IMR-90 (cell line): ENCODE measurements at regions not wholly inside any gene's neighbourhood (a gene's known extent, or its start where the extent isn't known, plus 50 kb on each side); places are given as distances from the start of the nearest gene placed in this dataset.

Experiments
- ATAC-seq: fragments of 200-7000 bp; cut with Tn5 transposase; 2 replicates; pipeline ENCODE4 v1.9.1; 2020; ENCODE audit warnings: low read depth, mild to moderate bottlenecking, moderate library complexity
- BruUV-seq: library from RNA; stranded (reverse); fragments of 400-500 nt; replicated peaks from 2 replicates; lab custom pipeline; 2021; lab: Mats Ljungman, UMichigan
- CTCF ChIA-PET: fragments of 300-600 bp; formaldehyde crosslinking; extraction: SDS; loops from one replicate; lab custom pipeline; 2021; ENCODE audit warnings: antibody characterized with exemption; lab: Yijun Ruan, JAX
- POLR2A ChIA-PET: fragments of 300-600 bp; sonication (Branson Sonifier 250); formaldehyde crosslinking; loops from one replicate; lab custom pipeline; 2022; ENCODE audit warnings: antibody characterized with exemption; ENCODE audit not compliant: unreplicated experiment; lab: Charles Lee
- DNase-seq: peaks from one replicate; pipeline ENCODE4 v3.0.0; 2013
- H2AFZ ChIP-seq: replicated peaks from 2 replicates; pipeline ENCODE3; 2013; ENCODE audit warnings: low read length, mild to moderate bottlenecking; ENCODE audit not compliant: poor library complexity
- H2AK5ac ChIP-seq: 2 replicates; pipeline ENCODE4 v1.6.1; 2013; ENCODE audit warnings: low read depth, low read length, inconsistent platforms
- H2AK9ac ChIP-seq: replicated peaks from 2 replicates; pipeline ENCODE3; 2013; ENCODE audit warnings: mild to moderate bottlenecking, low read depth, low read length, moderate library complexity; ENCODE audit not compliant: poor library complexity
- H2BK120ac ChIP-seq: 2 replicates; pipeline ENCODE4 v1.6.1; 2013; ENCODE audit warnings: low read depth, low read length, inconsistent platforms
- H2BK15ac ChIP-seq: 3 replicates; pipeline ENCODE4 v1.6.1; 2013; ENCODE audit warnings: low read depth, low read length, inconsistent platforms
- H2BK20ac ChIP-seq: 2 replicates; pipeline ENCODE4 v1.6.1; 2013; ENCODE audit warnings: low read depth, mild to moderate bottlenecking, inconsistent platforms, low read length, moderate library complexity
- H2BK5ac ChIP-seq: 2 replicates; pipeline ENCODE4 v1.6.1; 2013; ENCODE audit warnings: mild to moderate bottlenecking, low read depth, low read length, inconsistent platforms; ENCODE audit not compliant: poor library complexity, severe bottlenecking
- H3K14ac ChIP-seq: replicated peaks from 2 replicates; pipeline ENCODE4 v1.6.1; 2013; ENCODE audit warnings: low read depth, low read length, inconsistent platforms
- H3K18ac ChIP-seq: 2 replicates; pipeline ENCODE4 v1.6.1; 2013; ENCODE audit warnings: low read depth, low read length, control low read depth
- H3K23ac ChIP-seq: 2 replicates; pipeline ENCODE4 v1.6.1; 2013; ENCODE audit warnings: low read depth, low read length, inconsistent platforms
- H3K27ac ChIP-seq: 2 replicates; pipeline ENCODE4 v1.5.1; 2013; ENCODE audit warnings: mild to moderate bottlenecking, control low read depth, low read length; ENCODE audit not compliant: insufficient read depth
- H3K27me3 ChIP-seq: 2 replicates; pipeline ENCODE4 v1.6.1; 2013; ENCODE audit warnings: low read length; ENCODE audit not compliant: control insufficient read depth, insufficient read depth
- H3K36me3 ChIP-seq: 2 replicates; pipeline ENCODE4 v1.6.1; 2013; ENCODE audit warnings: low read length, mixed read lengths; ENCODE audit not compliant: control insufficient read depth, insufficient read depth
- H3K4ac ChIP-seq: 2 replicates; pipeline ENCODE4 v1.6.1; 2013; ENCODE audit warnings: low read depth, low read length, inconsistent platforms
- H3K4me1 ChIP-seq: 2 replicates; pipeline ENCODE4 v1.6.1; 2013; ENCODE audit warnings: low read length, mixed read lengths; ENCODE audit not compliant: control insufficient read depth, insufficient read depth
- H3K4me2 ChIP-seq: 2 replicates; pipeline ENCODE4 v1.6.1; 2013; ENCODE audit warnings: low read depth, mild to moderate bottlenecking, control low read depth, low read length, moderate library complexity
- H3K4me3 ChIP-seq: 2 replicates; pipeline ENCODE4 v1.5.1; 2013; ENCODE audit warnings: low read depth, mild to moderate bottlenecking, control low read depth, low read length, moderate library complexity; ENCODE audit not compliant: insufficient read depth
- H3K56ac ChIP-seq: 2 replicates; pipeline ENCODE4 v1.6.1; 2013; ENCODE audit warnings: low read length, inconsistent platforms; ENCODE audit not compliant: insufficient read depth; ENCODE audit errors: extremely low read depth
- H3K79me1 ChIP-seq, 2 experiments: 2 replicates each; pipeline ENCODE4 v1.6.1; 2013; ENCODE audit warnings: low read length in 2 of 2, inconsistent platforms in 1 of 2, low read depth in 1 of 2
- H3K9ac ChIP-seq: 2 replicates; pipeline ENCODE4 v1.6.1; 2013; ENCODE audit warnings: low read depth, low read length, control low read depth
- H3K9me1 ChIP-seq: 2 replicates; pipeline ENCODE4 v1.6.1; 2013; ENCODE audit warnings: low read length, inconsistent platforms; ENCODE audit not compliant: insufficient read depth
- H3K9me3 ChIP-seq: 2 replicates; pipeline ENCODE4 v1.6.1; 2013; ENCODE audit warnings: low read length; ENCODE audit not compliant: control insufficient read depth, insufficient read depth
- H4K20me1 ChIP-seq: 2 replicates; pipeline ENCODE4 v1.6.1; 2013; ENCODE audit warnings: low read length, inconsistent platforms; ENCODE audit not compliant: insufficient read depth
- H4K5ac ChIP-seq: 2 replicates; pipeline ENCODE4 v1.6.1; 2013; ENCODE audit warnings: mild to moderate bottlenecking, low read depth, low read length, control low read depth
- H4K8ac ChIP-seq, 2 experiments: 2 replicates each; pipeline ENCODE4 v1.6.1; 2013; ENCODE audit warnings: low read depth in 2 of 2, low read length in 2 of 2, control low read depth in 1 of 2, inconsistent platforms in 1 of 2
- H4K91ac ChIP-seq: 2 replicates; pipeline ENCODE4 v1.6.1; 2013; ENCODE audit warnings: low read depth, low read length, inconsistent platforms; ENCODE audit not compliant: insufficient read depth
- CEBPB ChIP-seq: IDR thresholded peaks from 2 replicates; pipeline ENCODE4 v1.6.1; 2012; ENCODE audit warnings: low read depth, low read length, improper control_type of control experiment
- ELK1 ChIP-seq: fragments of 150-350 bp; IDR thresholded peaks from 2 replicates; pipeline ENCODE4 v1.6.1; 2016; ENCODE audit warnings: low read depth, mild to moderate bottlenecking, low read length, moderate library complexity, borderline replicate concordance
- USF2 ChIP-seq: fragments of 150-350 bp; IDR thresholded peaks from 2 replicates; pipeline ENCODE4 v1.6.1; 2017; ENCODE audit warnings: mild to moderate bottlenecking, antibody characterized with exemption, low read length, low read depth
- WGBS, 2 experiments: methylation state at CpG; one replicate each; pipeline versions ENCODE4 v1.1.5 to v1.1.7; 2013; ENCODE audit warnings: missing lambda C conversion rate in 2 of 2; ENCODE audit not compliant: insufficient read length in 1 of 2; ENCODE audit errors: extremely low coverage in 2 of 2; 5-methylcytosine and 5-hydroxymethylcytosine counted together
- dilution Hi-C: fragments of 300-500 bp; cut with HindIII; formaldehyde crosslinking; loops from one replicate; pipeline ENCODE4 v1.14.3; 2018; ENCODE audit warnings: low sequenced_read_pairs; ENCODE audit not compliant: unreplicated experiment
- in situ Hi-C: fragments of 300-500 bp; cut with MboI; formaldehyde crosslinking; loops from 3 replicates; pipeline ENCODE4 v1.14.3; 2019; ENCODE audit warnings: low sequenced_read_pairs, inconsistent platforms, mixed read lengths
- intact Hi-C: fragments of 100-400 bp; cut with micrococcal nuclease; formaldehyde crosslinking; loops from 2 replicates; pipeline ENCODE4 v1.10.0; 2022

DNA sequence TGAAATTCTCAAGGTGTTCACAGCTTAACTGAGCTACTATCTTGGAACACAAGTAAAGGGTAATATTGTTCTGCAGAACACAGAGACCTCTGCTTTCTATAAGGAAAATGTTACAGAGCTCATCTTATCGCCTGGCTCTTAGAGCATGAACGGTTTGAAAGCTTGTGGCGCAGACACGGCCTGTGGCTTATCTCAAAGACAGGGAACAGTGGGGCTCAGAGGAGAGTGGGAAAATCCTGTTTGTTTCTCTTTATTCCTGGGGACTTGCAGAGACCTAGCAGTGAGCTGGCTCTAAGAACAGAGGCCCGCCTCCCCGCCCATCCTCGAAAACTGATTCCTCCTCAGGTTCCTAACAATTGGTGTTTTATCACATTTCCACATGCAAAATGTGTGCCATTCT lies 131.7 kb downstream of the EMX2 start:
- TF ChIP-seq ELK1 = no peak
- TF ChIP-seq USF2 = no peak
- no peak for TF ChIP-seq CEBPB

More for the DNA sequence above, 131.7 kb downstream of the EMX2 start:
- Histone ChIP-seq H3K23ac (no peak overlapping the region), H2BK5ac (no peak overlapping the region), H2BK15ac (no peak overlapping the region), H3K4me1 (no peaks in the 10 kb centered on the region), H3K27me3 (no peaks in the 10 kb centered on the region), H4K8ac (no peak overlapping the region), H3K56ac (no peak overlapping the region), H3K27ac (no peak overlapping the region), H2AK5ac (no peak overlapping the region), H4K20me1 (no peaks in the 10 kb centered on the region), H2AK9ac (no peak overlapping the region), H3K14ac (no peak overlapping the region), H3K36me3 (no peaks in the 10 kb centered on the region), H2BK120ac (no peak overlapping the region), H4K91ac (no peak overlapping the region), H3K9me1 (no peaks in the 10 kb centered on the region), H3K4me2 (no peak overlapping the region), H3K9ac (no peak overlapping the region), H3K9me3 (peaks cover 16% of the 10 kb centered on the region), H3K79me1 (no peaks in the 10 kb centered on the region), H2AFZ (no peak overlapping the region), H3K4ac (no peak overlapping the region), H2BK20ac (no peak overlapping the region), H4K5ac (no peak overlapping the region), H3K4me3 (no peak overlapping the region), H3K18ac (no peak overlapping the region)
- no CpG with 5 or more reads among the region's 7 CpGs for WGBS, 2 experiments
- dilution Hi-C loops (no loop called here), intact Hi-C loops (no loop called here), in situ Hi-C loops (no loop called here)
- ATAC-seq = no peak
- POLR2A ChIA-PET = no interaction called here
- BruUV-seq = no TSS peak
- CTCF ChIA-PET = no interaction called here
- DNase-seq = no peak
